ENCODE measurements at regions not wholly inside any gene's neighbourhood (a gene's known extent, or its start where the extent isn't known, plus 50 kb on each side); places are given as distances from the start of the nearest gene placed in this dataset.
"Not testable (repeated sequence)": the region's sequence is repeated elsewhere in the genome, so short reads cannot be mapped to it uniquely, and the experiment has no call there.

- ChIA-PET POLR2A (no interaction called here), CTCF (interaction anchor here (0.7 kb wide), 1 partner anchor 1243 kb away, joined by 3 read pairs; no protein-coding TSS in a partner anchor)
- no peaks in the 10 kb centered on the region for H3K36me3 ChIP-seq (ENCODE audit: control insufficient read depth, insufficient read depth, low read length)
- Mint-ChIP-seq H3K4me1 (ENCODE audit: low read depth, unreplicated experiment) (peaks cover 9% of the 10 kb centered on the region), H3K27ac (ENCODE audit: unreplicated experiment) (no peak overlapping the region), H3K4me3 (ENCODE audit: unreplicated experiment) (peak overlapping the region; percentile 42), H3K27me3 (ENCODE audit: insufficient read depth, unreplicated experiment) (no peaks in the 10 kb centered on the region), H3K36me3 (ENCODE audit: insufficient read depth, unreplicated experiment) (peaks cover 5% of the 10 kb centered on the region), H3K9me3 (ENCODE audit: unreplicated experiment) (no peaks in the 10 kb centered on the region)
- peaks cover 9% of the 10 kb centered on the region; the same call in 1 of the 2 replicates for H3K4me1 ChIP-seq
- no peaks in the 10 kb centered on the region for H3K27me3 ChIP-seq (replicated peaks; ENCODE audit: control insufficient read depth, insufficient read depth, low read length)
- H3K9me3 ChIP-seq = no peaks in the 10 kb centered on the region
- no peak for TF ChIP-seq CTCF (IDR thresholded peaks at IDR 0.05; ENCODE audit: insufficient read depth in 1 of 2, low read depth in 1 of 2, low read length in 1 of 2, severe bottlenecking in 1 of 2, unreplicated experiment in 1 of 2)
- intact Hi-C loops (cut with micrococcal nuclease; ENCODE audit: unreplicated experiment) = no loop called here
- no peak for DNase-seq
- no TSS peak for BruUV-seq (replicated peaks)
- no peak overlapping the region for H3K4me3 ChIP-seq (ENCODE audit: low read depth, low read length)
Measured at GRCh38 chrX:65194547-65194946, 218.3 kb upstream of the ZC4H2 start.

- H3K9me3 Mint-ChIP-seq (ENCODE audit: unreplicated experiment) = peaks cover 28% of the 10 kb centered on the region
- intact Hi-C loops (cut with micrococcal nuclease; ENCODE audit: unreplicated experiment); H3K36me3 ChIP-seq (ENCODE audit: control insufficient read depth, insufficient read depth, low read length); BruUV-seq (replicated peaks); CTCF ChIA-PET; H3K27ac Mint-ChIP-seq (ENCODE audit: unreplicated experiment); H3K4me3 Mint-ChIP-seq (ENCODE audit: unreplicated experiment); H3K4me3 ChIP-seq (ENCODE audit: low read depth, low read length); H3K36me3 Mint-ChIP-seq (ENCODE audit: insufficient read depth, unreplicated experiment); H3K9me3 ChIP-seq; DNase-seq; H3K27me3 ChIP-seq (replicated peaks; ENCODE audit: control insufficient read depth, insufficient read depth, low read length); H3K27me3 Mint-ChIP-seq (ENCODE audit: insufficient read depth, unreplicated experiment); POLR2A ChIA-PET; H3K4me1 Mint-ChIP-seq (ENCODE audit: low read depth, unreplicated experiment); H3K4me1 ChIP-seq: not testable (repeated sequence)
Measured at GRCh38 chrX:65163325-65163724, 187.1 kb upstream of the ZC4H2 start.

- H3K27me3 Mint-ChIP-seq (ENCODE audit: insufficient read depth, unreplicated experiment) = no peaks in the 10 kb centered on the region
- no peaks in the 10 kb centered on the region for H3K27me3 ChIP-seq (replicated peaks; ENCODE audit: control insufficient read depth, insufficient read depth, low read length)
- no peak overlapping the region for H3K4me3 ChIP-seq (ENCODE audit: low read depth, low read length)
- no peak for TF ChIP-seq CTCF (IDR thresholded peaks at IDR 0.05; ENCODE audit: insufficient read depth in 1 of 2, low read depth in 1 of 2, low read length in 1 of 2, severe bottlenecking in 1 of 2, unreplicated experiment in 1 of 2)
- no TSS peak for BruUV-seq (replicated peaks)
- H3K36me3 Mint-ChIP-seq (ENCODE audit: insufficient read depth, unreplicated experiment) = peaks cover 5% of the 10 kb centered on the region
- CTCF ChIA-PET = no interaction called here
- no peaks in the 10 kb centered on the region for H3K9me3 ChIP-seq
- no peaks in the 10 kb centered on the region for H3K4me1 Mint-ChIP-seq (ENCODE audit: low read depth, unreplicated experiment)
- H3K4me3 Mint-ChIP-seq (ENCODE audit: unreplicated experiment) = no peak overlapping the region
- intact Hi-C loops (cut with micrococcal nuclease; ENCODE audit: unreplicated experiment) = no loop called here
- H3K36me3 ChIP-seq (ENCODE audit: control insufficient read depth, insufficient read depth, low read length) = no peaks in the 10 kb centered on the region
- POLR2A ChIA-PET = no interaction called here
- DNase-seq = no peak
- H3K27ac Mint-ChIP-seq (ENCODE audit: unreplicated experiment) = no peak overlapping the region
- peaks cover 10% of the 10 kb centered on the region for H3K9me3 Mint-ChIP-seq (ENCODE audit: unreplicated experiment)
- no peaks in the 10 kb centered on the region for H3K4me1 ChIP-seq
Measured at GRCh38 chrX:65148232-65148631, 172.0 kb upstream of the ZC4H2 start.

GRCh38 chrX:65136424-65136823 lies 160.2 kb upstream of the ZC4H2 start:
- H3K36me3 ChIP-seq (ENCODE audit: control insufficient read depth, insufficient read depth, low read length) = no peaks in the 10 kb centered on the region
- H3K9me3 Mint-ChIP-seq (ENCODE audit: unreplicated experiment) = peaks cover 36% of the 10 kb centered on the region
- no peaks in the 10 kb centered on the region for H3K27me3 ChIP-seq (replicated peaks; ENCODE audit: control insufficient read depth, insufficient read depth, low read length)
- H3K4me1 Mint-ChIP-seq (ENCODE audit: low read depth, unreplicated experiment) = peaks cover 13% of the 10 kb centered on the region
- no peak overlapping the region for H3K4me3 ChIP-seq (ENCODE audit: low read depth, low read length)
- H3K4me1 ChIP-seq = no peaks in the 10 kb centered on the region
- no peaks in the 10 kb centered on the region for H3K36me3 Mint-ChIP-seq (ENCODE audit: insufficient read depth, unreplicated experiment)
- no TSS peak for BruUV-seq (replicated peaks)
- H3K27ac Mint-ChIP-seq (ENCODE audit: unreplicated experiment) = no peak overlapping the region
- no peak for DNase-seq
- H3K4me3 Mint-ChIP-seq (ENCODE audit: unreplicated experiment) = no peak overlapping the region
- ChIA-PET CTCF (no interaction called here), POLR2A (no interaction called here)
- intact Hi-C loops (cut with micrococcal nuclease; ENCODE audit: unreplicated experiment) = no loop called here
- no peak for TF ChIP-seq CTCF (IDR thresholded peaks at IDR 0.05; ENCODE audit: insufficient read depth in 1 of 2, low read depth in 1 of 2, low read length in 1 of 2, severe bottlenecking in 1 of 2, unreplicated experiment in 1 of 2)
- no peaks in the 10 kb centered on the region for H3K27me3 Mint-ChIP-seq (ENCODE audit: insufficient read depth, unreplicated experiment)
- no peaks in the 10 kb centered on the region for H3K9me3 ChIP-seq
